ENCODE measurements at regions not wholly inside any gene's neighbourhood (a gene's known extent, or its start where the extent isn't known, plus 50 kb on each side); places are given as distances from the start of the nearest gene placed in this dataset.

- no peak for TF ChIP-seq CTCF (IDR thresholded peaks at IDR 0.05; ENCODE audit: low read depth, low read length, missing control alignments)
- H3K4me3 ChIP-seq (ENCODE audit: low read depth, low read length), result no peak overlapping the region
- no peak for DNase-seq (ENCODE audit: low read depth)
Measured at GRCh38 chrX:150017868-150018267, 79.6 kb upstream of the EOLA2 start.

DNA sequence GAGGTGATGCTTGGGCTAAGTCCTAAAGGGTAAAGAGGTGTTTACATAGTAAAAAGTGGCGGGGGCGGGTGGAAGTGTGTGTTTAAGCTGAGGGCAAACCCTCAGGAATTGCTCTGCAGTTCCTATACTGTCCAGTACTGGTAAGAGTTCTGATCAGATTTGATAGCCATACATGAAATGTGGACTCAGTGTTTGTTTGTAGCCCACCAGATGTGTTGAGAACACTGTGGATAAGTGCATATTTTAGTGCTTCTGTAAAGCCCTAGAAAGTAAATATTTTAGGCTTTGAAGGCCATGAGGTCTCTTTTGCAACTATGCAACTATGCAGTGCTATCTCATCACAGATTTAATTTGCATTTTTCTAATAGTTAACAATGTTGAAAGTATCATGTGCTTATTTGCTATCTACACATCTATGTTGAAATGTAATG, 80.7 kb upstream of the EOLA2 start:
- no peak for TF ChIP-seq CTCF (IDR thresholded peaks at IDR 0.05; ENCODE audit: low read depth, low read length, missing control alignments)
- DNase-seq (ENCODE audit: low read depth), result no peak
- no peak overlapping the region for H3K4me3 ChIP-seq (ENCODE audit: low read depth, low read length)

GRCh38 chrX:150028692-150029091, 90.4 kb upstream of the EOLA2 start:
- TF ChIP-seq CTCF (IDR thresholded peaks at IDR 0.05; ENCODE audit: low read depth, low read length, missing control alignments), result no peak
- no peak for DNase-seq (ENCODE audit: low read depth)
- no peak overlapping the region for H3K4me3 ChIP-seq (ENCODE audit: low read depth, low read length)

GRCh38 chrX:150032742-150033141, 94.5 kb upstream of the EOLA2 start:
- DNase-seq (ENCODE audit: low read depth), result no peak
- TF ChIP-seq CTCF (IDR thresholded peaks at IDR 0.05; ENCODE audit: low read depth, low read length, missing control alignments), result no peak
- H3K4me3 ChIP-seq (ENCODE audit: low read depth, low read length), result no peak overlapping the region

- no peak overlapping the region for H3K4me3 ChIP-seq (ENCODE audit: low read depth, low read length)
- TF ChIP-seq CTCF (IDR thresholded peaks at IDR 0.05; ENCODE audit: low read depth, low read length, missing control alignments), result no peak
- no peak for DNase-seq (ENCODE audit: low read depth)
Measured at GRCh38 chrX:150034788-150035187, 96.5 kb upstream of the EOLA2 start.

DNA sequence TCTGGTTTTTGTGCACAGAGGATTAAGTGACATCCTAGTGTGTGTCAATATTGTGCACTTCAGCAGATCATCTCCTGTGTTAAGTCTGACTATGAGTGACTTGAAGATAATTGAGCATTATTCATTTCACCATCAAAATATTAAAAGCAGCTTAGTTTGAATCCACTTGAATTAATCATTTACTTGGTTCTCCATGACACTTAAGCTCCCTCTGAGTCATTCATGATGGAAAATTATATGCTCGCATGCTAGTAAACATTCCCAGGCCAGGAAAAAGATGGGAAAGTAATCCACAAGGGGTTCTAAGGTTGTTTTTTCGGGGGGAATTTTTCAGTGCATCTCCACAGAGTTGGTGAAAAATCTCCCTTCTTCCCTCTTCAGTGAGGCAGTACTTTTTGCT, 97.2 kb upstream of the EOLA2 start:
- no peak for TF ChIP-seq CTCF (IDR thresholded peaks at IDR 0.05; ENCODE audit: low read depth, low read length, missing control alignments)
- H3K4me3 ChIP-seq (ENCODE audit: low read depth, low read length), result no peak overlapping the region
- no peak for DNase-seq (ENCODE audit: low read depth)

GRCh38 chrX:150036181-150036580, 97.9 kb upstream of the EOLA2 start:
- no peak for TF ChIP-seq CTCF (IDR thresholded peaks at IDR 0.05; ENCODE audit: low read depth, low read length, missing control alignments)
- no peak for DNase-seq (ENCODE audit: low read depth)
- no peak overlapping the region for H3K4me3 ChIP-seq (ENCODE audit: low read depth, low read length)

Measured in GM12864 (cell line).